ENCODE measurements at regions not wholly inside any gene's neighbourhood (a gene's known extent, or its start where the extent isn't known, plus 50 kb on each side); places are given as distances from the start of the nearest gene placed in this dataset.

GRCh38 chr9:79008916-79009315, 562.8 kb upstream of the TLE4 start:
- no peaks in the 10 kb centered on the region for H3K9me3 ChIP-seq (replicated peaks; ENCODE audit: control insufficient read depth, low read depth, low read length)
- no peak for DNase-seq
- no peak overlapping the region for H3K4me3 ChIP-seq (ENCODE audit: low read length)
- H3K27ac ChIP-seq (ENCODE audit: low read length) = no peak overlapping the region
- H3K36me3 ChIP-seq (ENCODE audit: control insufficient read depth, insufficient read depth, low read length) = no peaks in the 10 kb centered on the region
- no CpG with 5 or more reads among the region's 3 CpGs for WGBS (ENCODE audit: insufficient coverage)
- no peaks in the 10 kb centered on the region for H3K27me3 ChIP-seq (ENCODE audit: control insufficient read depth, insufficient read depth, low read length)
- no peaks in the 10 kb centered on the region for H3K4me1 ChIP-seq (ENCODE audit: control insufficient read depth, insufficient read depth, low read length)

DNA sequence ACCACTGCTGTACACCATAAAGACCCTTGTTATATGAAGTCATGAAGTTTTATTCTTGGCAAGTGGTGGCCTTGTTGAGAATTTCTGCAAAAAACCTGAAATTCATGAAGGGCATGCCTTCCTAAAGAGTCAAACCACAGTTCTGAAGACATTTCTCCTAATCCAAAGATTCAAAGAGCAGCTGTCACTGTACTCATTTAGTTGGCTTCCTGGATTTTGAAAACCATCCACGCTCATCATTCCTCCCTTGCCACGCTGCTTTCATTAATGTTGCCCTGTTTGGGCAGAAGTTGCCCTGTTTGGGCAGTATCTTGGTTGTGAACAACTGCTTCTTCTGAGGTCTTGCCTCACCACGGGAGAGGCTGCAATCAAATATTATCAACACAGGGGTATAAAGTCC, 560.3 kb upstream of the TLE4 start:
- 80% methylated on average over 2 of the region's 3 CpGs for WGBS (ENCODE audit: insufficient coverage)
- no peak overlapping the region for H3K4me3 ChIP-seq (ENCODE audit: low read length)
- H3K36me3 ChIP-seq (ENCODE audit: control insufficient read depth, insufficient read depth, low read length) = no peaks in the 10 kb centered on the region
- no peak for DNase-seq
- no peaks in the 10 kb centered on the region for H3K4me1 ChIP-seq (ENCODE audit: control insufficient read depth, insufficient read depth, low read length)
- no peak overlapping the region for H3K27ac ChIP-seq (ENCODE audit: low read length)
- H3K9me3 ChIP-seq (replicated peaks; ENCODE audit: control insufficient read depth, low read depth, low read length) = no peaks in the 10 kb centered on the region
- H3K27me3 ChIP-seq (ENCODE audit: control insufficient read depth, insufficient read depth, low read length) = no peaks in the 10 kb centered on the region

- no peaks in the 10 kb centered on the region for H3K4me1 ChIP-seq (ENCODE audit: control insufficient read depth, insufficient read depth, low read length)
- no peak overlapping the region for H3K27ac ChIP-seq (ENCODE audit: low read length)
These were observed 559.2 kb upstream of the TLE4 start for GRCh38 chr9:79012561-79012960.

GRCh38 chr9:79013715-79014610, 557.8 kb upstream of the TLE4 start:
- Histone ChIP-seq H3K27me3 (ENCODE audit: control insufficient read depth, insufficient read depth, low read length) (no peaks in the 10 kb centered on the region), H3K4me3 (ENCODE audit: low read length) (no peak overlapping the region), H3K36me3 (ENCODE audit: control insufficient read depth, insufficient read depth, low read length) (no peaks in the 10 kb centered on the region), H3K4me1 (ENCODE audit: control insufficient read depth, insufficient read depth, low read length) (no peaks in the 10 kb centered on the region), H3K27ac (ENCODE audit: low read length) (no peak overlapping the region), H3K9me3 (replicated peaks; ENCODE audit: control insufficient read depth, low read depth, low read length) (no peaks in the 10 kb centered on the region)
- no peak for DNase-seq
- no CpG with 5 or more reads among the region's 3 CpGs for WGBS (ENCODE audit: insufficient coverage)

More at GRCh38 chr9:79012561-79012960, 559.2 kb upstream of the TLE4 start:
- no peak for DNase-seq
- Histone ChIP-seq H3K27me3 (ENCODE audit: control insufficient read depth, insufficient read depth, low read length) (no peaks in the 10 kb centered on the region), H3K9me3 (replicated peaks; ENCODE audit: control insufficient read depth, low read depth, low read length) (no peaks in the 10 kb centered on the region), H3K4me3 (ENCODE audit: low read length) (no peak overlapping the region), H3K36me3 (ENCODE audit: control insufficient read depth, insufficient read depth, low read length) (no peaks in the 10 kb centered on the region)

DNA sequence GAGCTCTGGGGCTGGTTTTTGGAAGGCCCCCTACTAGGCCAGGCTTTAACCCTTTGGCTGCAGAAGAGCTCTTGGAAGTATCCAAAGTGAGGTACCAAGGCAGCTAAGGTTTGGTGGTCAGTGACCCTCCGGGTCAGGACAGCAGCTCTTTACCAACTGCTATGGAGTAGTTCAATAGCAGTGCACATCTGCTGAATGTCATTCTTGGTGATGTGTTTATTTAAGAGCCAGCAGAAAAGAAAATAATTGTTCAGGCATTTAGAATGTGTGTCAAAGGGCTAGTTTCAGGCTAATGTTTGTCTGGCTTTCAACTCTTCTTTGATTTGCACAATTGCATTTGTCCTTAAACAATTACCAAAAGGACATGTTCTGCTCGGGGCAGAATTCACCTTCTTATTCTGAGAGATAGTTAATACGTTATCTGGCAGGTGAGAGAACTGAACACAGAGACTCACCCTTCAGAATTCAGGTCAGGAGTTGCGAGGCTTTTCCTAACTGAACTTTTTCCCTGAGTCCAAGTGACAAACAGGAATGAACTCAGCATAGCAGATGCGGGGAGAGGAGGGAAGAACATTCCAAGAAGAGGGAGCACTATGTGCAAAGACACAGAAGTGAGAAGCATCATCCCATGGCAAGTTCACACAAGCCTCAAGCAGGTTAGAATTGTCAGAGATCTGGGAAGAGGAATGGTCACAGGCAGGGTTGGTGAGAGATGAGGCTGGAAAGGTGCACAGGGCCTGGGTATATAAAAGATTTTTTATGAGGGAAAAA, 556.7 kb upstream of the TLE4 start:
- no peak overlapping the region for H3K4me3 ChIP-seq (ENCODE audit: low read length)
- no peaks in the 10 kb centered on the region for H3K4me1 ChIP-seq (ENCODE audit: control insufficient read depth, insufficient read depth, low read length)
- no peaks in the 10 kb centered on the region for H3K27me3 ChIP-seq (ENCODE audit: control insufficient read depth, insufficient read depth, low read length)
- DNase-seq = no peak
- H3K36me3 ChIP-seq (ENCODE audit: control insufficient read depth, insufficient read depth, low read length) = no peaks in the 10 kb centered on the region
- no peaks in the 10 kb centered on the region for H3K9me3 ChIP-seq (replicated peaks; ENCODE audit: control insufficient read depth, low read depth, low read length)
- WGBS (ENCODE audit: insufficient coverage) = 60% methylated on average over 3 of the region's 5 CpGs
- H3K27ac ChIP-seq (ENCODE audit: low read length) = no peak overlapping the region

GRCh38 chr9:79015951-79016350, 555.8 kb upstream of the TLE4 start:
- WGBS (ENCODE audit: insufficient coverage) = no CpG with 5 or more reads among the region's 4 CpGs
- DNase-seq = no peak
- no peaks in the 10 kb centered on the region for H3K27me3 ChIP-seq (ENCODE audit: control insufficient read depth, insufficient read depth, low read length)

GRCh38 chr9:79020276-79020675, 551.5 kb upstream of the TLE4 start:
- Histone ChIP-seq H3K27me3 (ENCODE audit: control insufficient read depth, insufficient read depth, low read length) (no peaks in the 10 kb centered on the region), H3K36me3 (ENCODE audit: control insufficient read depth, insufficient read depth, low read length) (no peaks in the 10 kb centered on the region), H3K4me1 (ENCODE audit: control insufficient read depth, insufficient read depth, low read length) (no peaks in the 10 kb centered on the region), H3K4me3 (ENCODE audit: low read length) (no peak overlapping the region), H3K27ac (ENCODE audit: low read length) (no peak overlapping the region), H3K9me3 (replicated peaks; ENCODE audit: control insufficient read depth, low read depth, low read length) (no peaks in the 10 kb centered on the region)
- DNase-seq = peak; percentile 27
- 72% methylated on average over 3 of the region's 5 CpGs for WGBS (ENCODE audit: insufficient coverage)

More at GRCh38 chr9:79015951-79016350, 555.8 kb upstream of the TLE4 start:
- Histone ChIP-seq H3K4me1 (ENCODE audit: control insufficient read depth, insufficient read depth, low read length) (no peaks in the 10 kb centered on the region), H3K9me3 (replicated peaks; ENCODE audit: control insufficient read depth, low read depth, low read length) (no peaks in the 10 kb centered on the region), H3K36me3 (ENCODE audit: control insufficient read depth, insufficient read depth, low read length) (no peaks in the 10 kb centered on the region), H3K4me3 (ENCODE audit: low read length) (no peak overlapping the region), H3K27ac (ENCODE audit: low read length) (no peak overlapping the region)

- no peaks in the 10 kb centered on the region for H3K36me3 ChIP-seq (ENCODE audit: control insufficient read depth, insufficient read depth, low read length)
- DNase-seq = no peak
- no CpG with 5 or more reads among the region's 1 CpG for WGBS (ENCODE audit: insufficient coverage)
These were observed 550.7 kb upstream of the TLE4 start for GRCh38 chr9:79021084-79021483.

GRCh38 chr9:79023134-79023580, 548.6 kb upstream of the TLE4 start:
- no peaks in the 10 kb centered on the region for H3K9me3 ChIP-seq (replicated peaks; ENCODE audit: control insufficient read depth, low read depth, low read length)
- H3K4me3 ChIP-seq (ENCODE audit: low read length) = no peak overlapping the region
- no peak for DNase-seq
- no peak overlapping the region for H3K27ac ChIP-seq (ENCODE audit: low read length)
- no CpG with 5 or more reads among the region's 3 CpGs for WGBS (ENCODE audit: insufficient coverage)
- no peaks in the 10 kb centered on the region for H3K4me1 ChIP-seq (ENCODE audit: control insufficient read depth, insufficient read depth, low read length)
- no peaks in the 10 kb centered on the region for H3K36me3 ChIP-seq (ENCODE audit: control insufficient read depth, insufficient read depth, low read length)
- H3K27me3 ChIP-seq (ENCODE audit: control insufficient read depth, insufficient read depth, low read length) = no peaks in the 10 kb centered on the region

More at GRCh38 chr9:79021084-79021483, 550.7 kb upstream of the TLE4 start:
- Histone ChIP-seq H3K9me3 (replicated peaks; ENCODE audit: control insufficient read depth, low read depth, low read length) (no peaks in the 10 kb centered on the region), H3K4me3 (ENCODE audit: low read length) (no peak overlapping the region), H3K4me1 (ENCODE audit: control insufficient read depth, insufficient read depth, low read length) (no peaks in the 10 kb centered on the region), H3K27ac (ENCODE audit: low read length) (no peak overlapping the region), H3K27me3 (ENCODE audit: control insufficient read depth, insufficient read depth, low read length) (no peaks in the 10 kb centered on the region)

- 8% methylated on average over 3 of the region's 3 CpGs for WGBS (ENCODE audit: insufficient coverage)
- no peak overlapping the region for H3K27ac ChIP-seq (ENCODE audit: low read length)
- H3K4me3 ChIP-seq (ENCODE audit: low read length) = no peak overlapping the region
- H3K4me1 ChIP-seq (ENCODE audit: control insufficient read depth, insufficient read depth, low read length) = no peaks in the 10 kb centered on the region
- H3K36me3 ChIP-seq (ENCODE audit: control insufficient read depth, insufficient read depth, low read length) = no peaks in the 10 kb centered on the region
- no peaks in the 10 kb centered on the region for H3K27me3 ChIP-seq (ENCODE audit: control insufficient read depth, insufficient read depth, low read length)
- no peak for DNase-seq
- H3K9me3 ChIP-seq (replicated peaks; ENCODE audit: control insufficient read depth, low read depth, low read length) = no peaks in the 10 kb centered on the region
These were observed 545.4 kb upstream of the TLE4 start for GRCh38 chr9:79026316-79026715.

All from muscle of leg (tissue), 3 donors.